MCF 10A (cell line): ENCODE measurements at regions not wholly inside any gene's neighbourhood (a gene's known extent, or its start where the extent isn't known, plus 50 kb on each side); places are given as distances from the start of the nearest gene placed in this dataset.
"Not testable (repeated sequence)": the region's sequence is repeated elsewhere in the genome, so short reads cannot be mapped to it uniquely, and the experiment has no call there.

ENCODE experiments used
- BruUV-seq: library from RNA; stranded (reverse); fragments of 400-500 nt; replicated peaks from 2 replicates; lab custom pipeline; 2021; lab: Mats Ljungman, UMichigan
- CTCF ChIA-PET: fragments of 300-600 bp; sonication (Branson Sonifier 250); formaldehyde crosslinking; extraction: SDS; loops from one replicate; lab custom pipeline; 2021; ENCODE audit warnings: antibody characterized with exemption, inconsistent platforms; lab: Yijun Ruan, JAX
- POLR2A ChIA-PET: fragments of 300-600, 350-650 bp; sonication (Branson Sonifier 250); formaldehyde crosslinking; extraction: SDS; loops from one replicate; lab custom pipeline; 2020; ENCODE audit warnings: antibody characterized with exemption, inconsistent platforms; lab: Yijun Ruan, JAX
- DNase-seq: peaks from one replicate; pipeline ENCODE4 v3.0.0-alpha.2; 2018; ENCODE audit not compliant: unreplicated experiment
- H3K27ac Mint-ChIP-seq: one replicate; pipeline ENCODE4 v1.8.0; 2022; ENCODE audit warnings: mild to moderate bottlenecking, low read depth, mixed read lengths; ENCODE audit not compliant: unreplicated experiment
- H3K27me3 Mint-ChIP-seq: one replicate; pipeline ENCODE4 v1.8.0; 2022; ENCODE audit warnings: mixed read lengths; ENCODE audit not compliant: insufficient read depth, unreplicated experiment
- H3K36me3 Mint-ChIP-seq: one replicate; pipeline ENCODE4 v1.8.0; 2022; ENCODE audit warnings: mild to moderate bottlenecking, moderate library complexity, mixed read lengths; ENCODE audit not compliant: insufficient read depth, unreplicated experiment
- H3K4me1 Mint-ChIP-seq: one replicate; pipeline ENCODE4 v1.8.0; 2022; ENCODE audit warnings: mixed read lengths; ENCODE audit not compliant: insufficient read depth, unreplicated experiment
- H3K4me3 Mint-ChIP-seq: one replicate; pipeline ENCODE4 v1.8.0; 2022; ENCODE audit warnings: mild to moderate bottlenecking, moderate library complexity, mixed read lengths; ENCODE audit not compliant: unreplicated experiment
- H3K9me3 Mint-ChIP-seq: one replicate; pipeline ENCODE4 v1.8.0; 2022; ENCODE audit warnings: mixed read lengths; ENCODE audit not compliant: unreplicated experiment
- intact Hi-C: fragments of 100-400 bp; cut with micrococcal nuclease; formaldehyde crosslinking; loops from 2 replicates; pipeline ENCODE4 v1.14.1; 2022
- TF ChIP-seq, protein P1 (sequence below): fragments of 200-600 bp; IDR thresholded peaks from one replicate; pipeline ENCODE4 v1.8.0; 2022; ENCODE audit warnings: antibody characterized with exemption, mild to moderate bottlenecking; ENCODE audit not compliant: unreplicated experiment

DNA sequence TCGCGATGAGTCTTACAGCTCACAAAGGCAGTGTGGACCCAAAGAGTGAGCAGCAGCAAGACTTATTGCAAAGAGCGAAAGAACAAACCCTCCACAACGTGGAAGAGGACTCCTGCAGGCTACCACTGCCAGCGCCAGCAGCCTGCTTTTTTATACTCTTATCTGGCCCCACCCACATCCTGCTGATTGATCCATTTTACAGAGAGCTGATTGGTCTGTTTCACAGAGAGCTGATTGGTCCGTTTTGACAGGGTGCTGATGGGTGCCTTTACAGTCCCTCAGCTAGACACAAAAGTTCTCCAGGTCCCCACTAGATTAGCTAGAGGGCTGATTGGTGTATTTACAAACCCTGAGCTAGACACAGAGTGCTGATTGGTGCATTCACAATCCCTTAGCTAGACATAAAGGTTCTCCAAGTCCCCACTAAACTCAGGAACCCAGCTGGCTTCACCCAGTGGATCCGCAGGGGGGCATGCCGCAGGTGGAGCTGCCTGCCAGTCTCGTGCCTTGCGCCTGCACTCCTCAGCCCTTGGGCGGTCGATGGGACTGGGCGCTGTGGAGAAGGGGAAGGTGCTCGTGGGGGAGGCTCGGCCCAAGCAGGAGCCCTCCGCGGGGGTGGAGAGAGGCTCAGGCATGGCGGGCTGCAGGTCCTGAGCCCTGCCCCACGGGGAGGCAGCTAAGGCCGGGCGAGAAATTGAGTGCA lies 75.7 kb downstream of the QDPR start:
- BruUV-seq, H3K4me3 Mint-ChIP-seq, H3K9me3 Mint-ChIP-seq, intact Hi-C loops, POLR2A ChIA-PET, H3K4me1 Mint-ChIP-seq, DNase-seq, H3K36me3 Mint-ChIP-seq, H3K27me3 Mint-ChIP-seq, H3K27ac Mint-ChIP-seq: not testable (repeated sequence)
- CTCF ChIA-PET = interaction anchor here (0.8 to 1.4 kb wide), 2 partner anchors 11 to 148 kb away, joined by 3 to 11 read pairs; no protein-coding TSS in a partner anchor

DNA sequence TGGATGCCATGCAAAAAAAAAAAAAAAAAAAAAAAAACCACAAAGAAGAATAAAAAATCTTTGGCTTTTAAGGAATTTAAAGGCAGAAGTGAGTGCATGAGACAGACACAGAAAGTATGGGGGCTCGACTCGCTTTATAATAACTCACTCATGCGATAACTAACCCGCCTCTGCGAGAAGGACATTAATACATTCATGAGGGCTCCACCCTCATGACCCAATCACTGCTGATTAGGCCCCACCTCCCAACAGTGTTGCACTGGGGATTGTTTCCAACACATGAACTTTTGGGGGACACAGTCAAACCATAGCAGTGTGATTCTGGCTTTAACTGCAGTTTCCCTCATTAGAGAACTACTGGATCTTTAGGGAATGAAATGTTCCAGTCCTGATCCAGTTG lies 78.1 kb downstream of the QDPR start:
- no peak overlapping the region for H3K4me3 Mint-ChIP-seq
- ChIA-PET CTCF (interaction anchor here (0.6 to 1.0 kb wide), 3 partner anchors 14 to 1716 kb away, joined by 3 to 6 read pairs (median 3); no protein-coding TSS in a partner anchor), POLR2A (no interaction called here)
- H3K36me3 Mint-ChIP-seq = no peaks in the 10 kb centered on the region
- BruUV-seq = no TSS peak
- TF ChIP-seq, protein P1, sequence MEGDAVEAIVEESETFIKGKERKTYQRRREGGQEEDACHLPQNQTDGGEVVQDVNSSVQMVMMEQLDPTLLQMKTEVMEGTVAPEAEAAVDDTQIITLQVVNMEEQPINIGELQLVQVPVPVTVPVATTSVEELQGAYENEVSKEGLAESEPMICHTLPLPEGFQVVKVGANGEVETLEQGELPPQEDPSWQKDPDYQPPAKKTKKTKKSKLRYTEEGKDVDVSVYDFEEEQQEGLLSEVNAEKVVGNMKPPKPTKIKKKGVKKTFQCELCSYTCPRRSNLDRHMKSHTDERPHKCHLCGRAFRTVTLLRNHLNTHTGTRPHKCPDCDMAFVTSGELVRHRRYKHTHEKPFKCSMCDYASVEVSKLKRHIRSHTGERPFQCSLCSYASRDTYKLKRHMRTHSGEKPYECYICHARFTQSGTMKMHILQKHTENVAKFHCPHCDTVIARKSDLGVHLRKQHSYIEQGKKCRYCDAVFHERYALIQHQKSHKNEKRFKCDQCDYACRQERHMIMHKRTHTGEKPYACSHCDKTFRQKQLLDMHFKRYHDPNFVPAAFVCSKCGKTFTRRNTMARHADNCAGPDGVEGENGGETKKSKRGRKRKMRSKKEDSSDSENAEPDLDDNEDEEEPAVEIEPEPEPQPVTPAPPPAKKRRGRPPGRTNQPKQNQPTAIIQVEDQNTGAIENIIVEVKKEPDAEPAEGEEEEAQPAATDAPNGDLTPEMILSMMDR = no peak
- no peak overlapping the region for H3K27ac Mint-ChIP-seq
- no peaks in the 10 kb centered on the region for H3K27me3 Mint-ChIP-seq
- DNase-seq = no peak
- intact Hi-C loops = no loop called here
- H3K9me3 Mint-ChIP-seq = no peaks in the 10 kb centered on the region
- H3K4me1 Mint-ChIP-seq = no peaks in the 10 kb centered on the region

DNA sequence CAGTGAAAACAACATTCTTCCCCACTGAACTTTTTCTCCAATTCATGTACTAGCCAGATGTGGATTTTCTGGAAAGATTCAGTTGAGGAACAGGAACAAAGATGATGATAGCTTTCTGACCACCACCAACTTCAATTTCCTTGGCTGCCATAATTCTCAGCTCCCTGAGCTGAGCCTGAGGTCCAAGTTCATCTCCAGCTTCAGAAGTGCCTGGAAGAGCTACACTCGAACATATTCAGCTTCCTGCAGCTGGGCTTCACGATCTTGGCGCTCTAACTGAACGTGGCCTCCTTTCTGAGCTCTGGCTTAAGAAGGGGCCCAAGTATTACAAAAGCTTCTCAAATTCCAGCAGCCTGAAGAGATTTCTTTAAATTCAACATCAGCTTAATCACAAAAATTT lies 83.9 kb downstream of the QDPR start:
- intact Hi-C loops = no loop called here
- Mint-ChIP-seq H3K36me3 (no peaks in the 10 kb centered on the region), H3K4me3 (no peak overlapping the region), H3K27me3 (no peaks in the 10 kb centered on the region), H3K9me3 (no peaks in the 10 kb centered on the region), H3K4me1 (no peaks in the 10 kb centered on the region), H3K27ac (no peak overlapping the region)
- no peak for DNase-seq
- ChIA-PET POLR2A (interaction anchor here (0.7 kb wide), 3 partner anchors 8 to 315 kb away, joined by 3 read pairs; no protein-coding TSS in a partner anchor), CTCF (interaction anchor here (0.6 to 1.9 kb wide), 3 partner anchors 20 to 80 kb away, joined by 3 to 10 read pairs (median 4); no protein-coding TSS in a partner anchor)
- TF ChIP-seq, protein P1 = no peak
- BruUV-seq = no TSS peak

DNA sequence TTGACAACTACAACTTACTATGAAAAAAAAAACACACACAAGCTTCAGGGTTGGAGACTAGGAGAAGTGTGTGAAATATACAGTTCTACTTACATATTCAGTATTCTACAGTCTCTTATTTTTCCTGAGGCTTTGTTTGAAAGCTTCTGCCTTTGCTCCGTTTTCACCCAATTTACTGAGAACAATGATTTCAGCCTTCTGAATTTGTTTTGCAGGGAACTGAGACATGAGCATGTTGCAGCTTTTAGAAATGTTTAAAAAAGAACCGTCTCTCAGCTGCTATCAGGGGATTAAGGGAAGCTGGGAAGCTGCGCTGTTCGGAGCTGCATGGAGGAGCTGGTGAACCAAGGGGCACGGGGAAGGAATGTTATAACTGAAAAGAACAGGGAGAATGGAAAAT lies 85.7 kb downstream of the QDPR start:
- no peak for DNase-seq
- H3K27me3 Mint-ChIP-seq = peaks cover 8% of the 10 kb centered on the region
- H3K36me3 Mint-ChIP-seq = no peaks in the 10 kb centered on the region
- ChIA-PET CTCF (interaction anchor here (0.6 to 1.3 kb wide), 3 partner anchors 16 to 973 kb away, joined by 3 to 5 read pairs (median 4); no protein-coding TSS in a partner anchor), POLR2A (no interaction called here)
- intact Hi-C loops = no loop called here
- no TSS peak for BruUV-seq
- TF ChIP-seq, protein P1 = no peak
- H3K9me3 Mint-ChIP-seq = no peaks in the 10 kb centered on the region
- H3K27ac Mint-ChIP-seq = no peak overlapping the region
- H3K4me1 Mint-ChIP-seq = no peaks in the 10 kb centered on the region
- no peak overlapping the region for H3K4me3 Mint-ChIP-seq
